ENCODE measurements at regions not wholly inside any gene's neighbourhood (a gene's known extent, or its start where the extent isn't known, plus 50 kb on each side); places are given as distances from the start of the nearest gene placed in this dataset.

DNA sequence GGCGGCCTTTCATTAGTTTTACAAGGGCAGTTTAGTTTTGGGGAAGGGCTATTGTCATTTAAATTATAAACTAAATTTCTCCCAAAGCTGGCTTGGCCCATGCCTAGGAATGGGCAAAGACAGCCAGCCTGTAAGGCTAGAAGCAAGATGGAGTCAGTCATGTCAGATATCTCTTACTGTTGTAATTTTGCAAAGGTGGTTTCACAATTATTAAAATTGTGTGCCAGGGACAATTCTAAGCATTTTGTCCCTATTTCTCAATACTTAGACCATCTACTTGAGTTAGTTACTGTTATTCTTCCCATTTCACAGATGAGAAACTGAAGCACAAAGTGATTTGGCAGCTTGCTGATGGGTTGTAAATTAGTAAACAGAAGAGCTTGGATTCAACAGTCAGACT is 467.7 kb upstream of the GOT2 start:
- Histone ChIP-seq H3K27ac (ENCODE audit: low read length) (no peak overlapping the region), H3K4me3 (ENCODE audit: low read length in 2 of 2) (no peak overlapping the region)

DNA sequence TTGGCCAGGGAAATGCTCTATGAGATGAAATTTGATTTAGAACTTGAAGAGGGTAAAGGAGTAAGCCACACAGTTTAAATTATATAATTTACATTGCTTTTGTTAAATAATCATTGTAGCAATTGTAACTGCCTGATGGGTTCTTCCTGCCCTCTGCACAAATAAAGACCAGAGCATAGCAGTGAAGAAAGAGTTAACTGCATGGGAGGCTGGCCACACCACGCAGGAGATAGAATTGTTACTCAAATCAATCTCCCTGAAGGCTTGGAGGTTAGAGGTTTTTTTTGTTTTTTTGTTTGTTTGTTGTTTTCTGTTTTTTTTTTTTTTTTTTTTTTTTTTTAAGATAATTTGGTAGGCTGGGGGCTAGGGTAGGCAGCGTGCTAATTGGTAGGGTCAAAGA is 467.0 kb upstream of the GOT2 start:
- H3K27me3 ChIP-seq (ENCODE audit: control insufficient read depth in 1 of 2, insufficient read depth in 2 of 2, low read length in 2 of 2), result no peaks in the 10 kb centered on the region
- no peaks in the 10 kb centered on the region for H3K9me3 ChIP-seq (ENCODE audit: control insufficient read depth in 2 of 2, low read length in 2 of 2)
- no peak overlapping the region for H3K4me3 ChIP-seq (ENCODE audit: low read length in 2 of 2)
- H3K9ac ChIP-seq (ENCODE audit: low read length in 2 of 2), result no peak overlapping the region
- no peak overlapping the region for H3K27ac ChIP-seq (ENCODE audit: low read length)
- H3K4me1 ChIP-seq (ENCODE audit: control insufficient read depth, insufficient read depth, low read length), result no peaks in the 10 kb centered on the region
- H3K36me3 ChIP-seq (ENCODE audit: control insufficient read depth in 2 of 2, insufficient read depth in 2 of 2, low read length in 2 of 2), result no peaks in the 10 kb centered on the region

More for the DNA sequence above, 467.7 kb upstream of the GOT2 start:
- H3K4me1 ChIP-seq (ENCODE audit: control insufficient read depth, insufficient read depth, low read length), result no peaks in the 10 kb centered on the region
- no peaks in the 10 kb centered on the region for H3K9me3 ChIP-seq (ENCODE audit: control insufficient read depth in 2 of 2, low read length in 2 of 2)
- H3K9ac ChIP-seq (ENCODE audit: low read length in 2 of 2), result no peak overlapping the region
- H3K27me3 ChIP-seq (ENCODE audit: control insufficient read depth in 1 of 2, insufficient read depth in 2 of 2, low read length in 2 of 2), result no peaks in the 10 kb centered on the region
- H3K36me3 ChIP-seq (ENCODE audit: control insufficient read depth in 2 of 2, insufficient read depth in 2 of 2, low read length in 2 of 2), result no peaks in the 10 kb centered on the region

DNA sequence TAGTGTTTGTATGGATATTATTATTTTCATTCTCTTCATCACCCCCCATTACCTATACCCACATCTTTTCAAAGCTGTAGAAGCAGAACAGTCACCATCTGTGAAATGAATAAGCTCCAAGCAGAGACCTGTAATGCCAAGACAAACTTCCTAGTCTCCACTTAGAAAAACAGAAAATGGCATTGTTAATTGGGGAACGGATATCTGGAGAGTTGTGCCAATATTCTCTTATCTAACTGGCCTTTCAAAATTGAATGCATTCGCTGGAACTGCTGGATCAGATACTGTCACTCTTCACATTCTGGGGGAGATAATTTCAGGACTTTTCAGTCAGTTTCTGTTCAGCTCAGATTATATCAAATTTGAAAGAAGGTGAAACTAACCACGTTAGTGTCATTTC is 464.4 kb upstream of the GOT2 start:
- Histone ChIP-seq H3K36me3 (ENCODE audit: control insufficient read depth in 2 of 2, insufficient read depth in 2 of 2, low read length in 2 of 2) (no peaks in the 10 kb centered on the region), H3K4me1 (ENCODE audit: control insufficient read depth, insufficient read depth, low read length) (no peaks in the 10 kb centered on the region), H3K4me3 (ENCODE audit: low read length in 2 of 2) (no peak overlapping the region), H3K27me3 (ENCODE audit: control insufficient read depth in 1 of 2, insufficient read depth in 2 of 2, low read length in 2 of 2) (no peaks in the 10 kb centered on the region), H3K27ac (ENCODE audit: low read length) (no peak overlapping the region), H3K9ac (ENCODE audit: low read length in 2 of 2) (no peak overlapping the region), H3K9me3 (ENCODE audit: control insufficient read depth in 2 of 2, low read length in 2 of 2) (peaks cover 0 to 2% of the 10 kb centered on the region in 2 donors)

DNA sequence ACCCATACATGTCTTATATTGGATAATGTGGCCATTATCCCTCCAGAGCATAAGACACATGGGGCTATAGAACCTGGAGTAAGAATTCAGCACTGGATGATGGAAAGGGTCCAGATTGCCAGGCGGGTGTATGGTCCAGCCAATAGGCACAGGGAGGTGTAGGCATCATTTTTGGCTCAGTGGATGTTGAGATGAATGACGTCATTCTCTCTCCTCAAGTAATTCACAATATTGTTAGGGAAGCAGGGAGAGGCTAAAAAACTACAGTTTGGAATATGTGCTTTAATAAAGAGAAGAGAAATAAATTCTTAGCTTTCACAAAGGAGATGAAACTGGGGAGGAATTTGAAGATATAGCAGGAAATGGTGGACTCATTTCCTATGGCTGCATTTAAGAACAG is 461.1 kb upstream of the GOT2 start:
- Histone ChIP-seq H3K9me3 (ENCODE audit: control insufficient read depth in 2 of 2, low read length in 2 of 2) (peaks cover 0 to 2% of the 10 kb centered on the region in 2 donors), H3K4me3 (ENCODE audit: low read length in 2 of 2) (no peak overlapping the region), H3K36me3 (ENCODE audit: control insufficient read depth in 2 of 2, insufficient read depth in 2 of 2, low read length in 2 of 2) (no peaks in the 10 kb centered on the region), H3K27ac (ENCODE audit: low read length) (no peak overlapping the region), H3K27me3 (ENCODE audit: control insufficient read depth in 1 of 2, insufficient read depth in 2 of 2, low read length in 2 of 2) (no peaks in the 10 kb centered on the region), H3K9ac (ENCODE audit: low read length in 2 of 2) (no peak overlapping the region), H3K4me1 (ENCODE audit: control insufficient read depth, insufficient read depth, low read length) (no peaks in the 10 kb centered on the region)

DNA sequence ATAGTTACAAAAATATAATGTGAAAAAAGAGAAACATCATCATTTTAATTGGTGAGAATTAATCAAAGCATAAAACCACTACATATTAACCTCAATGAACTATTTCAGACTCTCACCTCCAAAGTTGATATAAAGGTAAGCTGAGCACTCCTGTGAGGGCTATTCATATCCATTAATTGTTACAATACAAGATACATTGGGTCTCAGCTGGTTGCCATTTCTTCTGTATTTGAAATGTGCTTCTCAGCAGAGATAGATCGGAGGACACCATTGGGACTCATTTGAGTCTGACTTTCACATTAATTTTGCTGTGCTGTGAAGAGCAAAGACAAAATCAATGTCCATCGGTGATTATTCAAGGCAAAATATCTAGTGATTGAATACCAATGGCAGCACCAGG is 459.5 kb upstream of the GOT2 start:
- Histone ChIP-seq H3K27ac (ENCODE audit: low read length) (no peak overlapping the region), H3K4me1 (ENCODE audit: control insufficient read depth, insufficient read depth, low read length) (no peaks in the 10 kb centered on the region), H3K9ac (ENCODE audit: low read length in 2 of 2) (no peak overlapping the region)

DNA sequence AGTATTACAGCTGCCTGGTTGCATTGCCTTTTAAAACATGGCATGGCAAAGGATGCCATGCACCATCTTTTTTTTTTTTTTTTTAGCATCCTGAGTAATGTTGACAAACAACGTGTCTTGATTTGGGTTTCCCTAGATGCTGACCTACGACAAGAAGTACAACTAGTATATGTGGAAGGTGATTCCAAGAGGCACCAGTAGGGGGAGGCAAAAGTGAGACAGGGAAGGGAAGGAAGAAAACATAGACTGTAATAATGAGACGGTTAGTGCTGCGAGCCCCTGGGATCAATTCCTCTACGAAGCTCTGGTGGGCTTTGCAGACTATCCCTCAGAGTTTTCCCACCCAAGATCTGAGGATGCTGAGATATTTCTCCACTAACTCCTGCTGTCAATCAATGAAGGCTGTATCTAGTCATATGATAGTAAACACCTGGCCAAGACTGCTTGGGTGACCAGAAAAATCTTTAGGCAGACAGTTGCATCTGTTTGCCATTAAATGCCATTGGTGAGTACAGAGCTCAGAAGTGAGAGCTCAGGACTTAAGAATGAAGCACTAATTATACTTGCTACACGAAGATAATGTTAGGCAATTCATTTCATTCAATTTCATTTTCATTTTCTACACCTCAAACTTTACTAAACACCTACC is 458.6 kb upstream of the GOT2 start:
- Histone ChIP-seq H3K27me3 (ENCODE audit: control insufficient read depth in 1 of 2, insufficient read depth in 2 of 2, low read length in 2 of 2) (no peaks in the 10 kb centered on the region), H3K9me3 (ENCODE audit: control insufficient read depth in 2 of 2, low read length in 2 of 2) (peaks cover 0 to 2% of the 10 kb centered on the region in 2 donors), H3K9ac (ENCODE audit: low read length in 2 of 2) (no peak overlapping the region), H3K4me3 (ENCODE audit: low read length in 2 of 2) (no peak overlapping the region), H3K36me3 (ENCODE audit: control insufficient read depth in 2 of 2, insufficient read depth in 2 of 2, low read length in 2 of 2) (no peaks in the 10 kb centered on the region), H3K4me1 (ENCODE audit: control insufficient read depth, insufficient read depth, low read length) (no peaks in the 10 kb centered on the region), H3K27ac (ENCODE audit: low read length) (no peak overlapping the region)

More for the DNA sequence above, 459.5 kb upstream of the GOT2 start:
- Histone ChIP-seq H3K9me3 (ENCODE audit: control insufficient read depth in 2 of 2, low read length in 2 of 2) (peaks cover 0 to 2% of the 10 kb centered on the region in 2 donors), H3K36me3 (ENCODE audit: control insufficient read depth in 2 of 2, insufficient read depth in 2 of 2, low read length in 2 of 2) (no peaks in the 10 kb centered on the region), H3K4me3 (ENCODE audit: low read length in 2 of 2) (no peak overlapping the region), H3K27me3 (ENCODE audit: control insufficient read depth in 1 of 2, insufficient read depth in 2 of 2, low read length in 2 of 2) (no peaks in the 10 kb centered on the region)

DNA sequence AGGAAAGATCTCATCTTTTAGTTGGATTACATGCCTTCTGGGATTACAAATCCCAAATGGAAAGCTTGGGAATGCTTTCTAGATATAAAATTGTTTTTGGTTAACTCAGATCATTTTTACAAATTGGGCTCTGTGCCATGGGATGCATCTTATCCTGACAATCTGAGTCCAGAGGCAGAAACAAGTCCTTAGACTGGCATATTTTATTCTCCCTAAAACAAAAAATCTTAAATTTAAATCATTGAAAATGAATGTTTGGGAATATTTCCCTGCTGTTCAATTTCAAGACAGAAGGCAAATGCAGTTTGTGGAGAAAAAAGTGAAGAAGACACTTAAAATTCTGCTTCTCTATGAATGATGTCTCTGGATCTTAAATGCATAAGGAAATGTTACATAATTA is 456.6 kb upstream of the GOT2 start:
- Histone ChIP-seq H3K4me3 (ENCODE audit: low read length in 2 of 2) (no peak overlapping the region), H3K36me3 (ENCODE audit: control insufficient read depth in 2 of 2, insufficient read depth in 2 of 2, low read length in 2 of 2) (no peaks in the 10 kb centered on the region), H3K4me1 (ENCODE audit: control insufficient read depth, insufficient read depth, low read length) (no peaks in the 10 kb centered on the region), H3K27me3 (ENCODE audit: control insufficient read depth in 1 of 2, insufficient read depth in 2 of 2, low read length in 2 of 2) (no peaks in the 10 kb centered on the region), H3K9ac (ENCODE audit: low read length in 2 of 2) (no peak overlapping the region), H3K27ac (ENCODE audit: low read length) (no peak overlapping the region), H3K9me3 (ENCODE audit: control insufficient read depth in 2 of 2, low read length in 2 of 2) (peaks cover 0 to 2% of the 10 kb centered on the region in 2 donors)

DNA sequence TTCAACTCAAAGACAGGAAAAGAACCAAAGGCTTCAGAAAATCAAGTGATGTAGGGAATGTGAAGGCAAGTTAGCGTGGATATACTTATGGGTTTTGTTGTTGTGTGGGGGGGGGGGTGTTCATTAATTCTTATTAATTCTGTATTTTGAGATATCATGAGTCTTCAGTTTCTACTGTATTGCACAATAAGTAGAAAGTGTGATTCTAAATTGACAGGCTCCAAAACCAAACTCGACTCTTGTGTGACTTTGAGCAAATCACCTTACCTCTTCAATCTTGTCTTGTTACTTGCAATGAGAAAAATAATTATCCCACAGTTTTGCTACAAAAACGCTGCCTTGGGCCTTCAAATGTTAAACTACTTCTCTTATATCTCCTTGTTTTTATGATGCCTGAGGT is 453.9 kb upstream of the GOT2 start:
- Histone ChIP-seq H3K36me3 (ENCODE audit: control insufficient read depth in 2 of 2, insufficient read depth in 2 of 2, low read length in 2 of 2) (no peaks in the 10 kb centered on the region), H3K27me3 (ENCODE audit: control insufficient read depth in 1 of 2, insufficient read depth in 2 of 2, low read length in 2 of 2) (no peaks in the 10 kb centered on the region), H3K9ac (ENCODE audit: low read length in 2 of 2) (no peak overlapping the region), H3K9me3 (ENCODE audit: control insufficient read depth in 2 of 2, low read length in 2 of 2) (peaks cover 0 to 5% of the 10 kb centered on the region in 2 donors), H3K27ac (ENCODE audit: low read length) (no peak overlapping the region), H3K4me3 (ENCODE audit: low read length in 2 of 2) (no peak overlapping the region), H3K4me1 (ENCODE audit: control insufficient read depth, insufficient read depth, low read length) (no peaks in the 10 kb centered on the region)

DNA sequence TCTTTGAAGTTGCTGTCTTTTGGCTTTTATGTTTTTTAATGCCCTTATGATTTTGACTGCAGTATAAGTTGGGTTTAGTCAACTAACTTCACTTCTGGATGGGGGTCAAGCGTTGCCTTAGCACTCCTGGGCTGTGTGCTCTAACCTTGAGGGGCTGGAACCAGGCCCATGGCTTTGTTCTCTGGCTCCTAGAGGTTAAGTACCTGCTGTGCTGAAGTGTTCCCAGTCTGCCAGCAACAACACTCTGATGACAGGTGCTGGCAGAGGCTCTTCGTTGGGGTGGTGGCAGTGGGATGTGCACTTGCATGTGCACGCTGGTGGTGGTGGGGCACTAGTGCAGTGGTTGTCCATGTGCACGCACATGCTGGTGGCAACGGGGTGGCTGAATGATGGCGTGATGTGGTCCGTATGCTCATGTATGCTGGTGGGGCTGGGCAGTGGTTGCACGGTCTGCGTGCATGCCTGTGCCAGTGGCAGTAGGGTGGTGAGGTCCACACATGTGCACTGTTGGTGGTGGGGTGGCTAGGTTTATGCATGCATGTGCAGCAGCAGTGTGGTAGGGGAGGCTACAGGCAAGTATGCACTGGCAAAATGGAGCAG is 447.8 kb upstream of the GOT2 start:
- H3K9ac ChIP-seq (ENCODE audit: low read length in 2 of 2), result no peak overlapping the region
- H3K27me3 ChIP-seq (ENCODE audit: control insufficient read depth in 1 of 2, insufficient read depth in 2 of 2, low read length in 2 of 2), result no peaks in the 10 kb centered on the region
- peaks cover 0 to 5% of the 10 kb centered on the region in 2 donors for H3K9me3 ChIP-seq (ENCODE audit: control insufficient read depth in 2 of 2, low read length in 2 of 2)
- no peaks in the 10 kb centered on the region for H3K4me1 ChIP-seq (ENCODE audit: control insufficient read depth, insufficient read depth, low read length)
- no peaks in the 10 kb centered on the region for H3K36me3 ChIP-seq (ENCODE audit: control insufficient read depth in 2 of 2, insufficient read depth in 2 of 2, low read length in 2 of 2)
- H3K4me3 ChIP-seq (ENCODE audit: low read length in 2 of 2), result no peak overlapping the region
- H3K27ac ChIP-seq (ENCODE audit: low read length), result no peak overlapping the region

DNA sequence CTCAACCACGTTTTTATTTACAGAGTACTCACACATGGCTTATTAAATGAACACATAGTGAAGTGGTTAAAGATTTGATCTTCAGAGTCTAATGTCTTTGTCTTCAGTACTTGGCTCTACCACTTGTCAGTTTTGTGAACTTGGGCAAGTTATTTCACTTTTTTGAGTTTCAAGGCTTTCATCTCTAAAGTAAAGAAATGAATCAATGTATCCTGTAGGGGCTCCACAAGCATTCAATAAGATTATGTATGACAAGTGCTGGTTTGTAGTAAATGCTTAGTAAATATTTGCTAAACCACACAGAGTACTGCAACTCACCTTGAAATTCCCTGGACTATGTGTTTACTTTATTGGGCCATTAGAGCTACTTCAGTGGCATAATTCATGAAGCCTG is 446.0 kb upstream of the GOT2 start:
- peaks cover 0 to 5% of the 10 kb centered on the region in 2 donors for H3K9me3 ChIP-seq (ENCODE audit: control insufficient read depth in 2 of 2, low read length in 2 of 2)
- H3K9ac ChIP-seq (ENCODE audit: low read length in 2 of 2), result no peak overlapping the region
- no peak overlapping the region for H3K27ac ChIP-seq (ENCODE audit: low read length)
- H3K27me3 ChIP-seq (ENCODE audit: control insufficient read depth in 1 of 2, insufficient read depth in 2 of 2, low read length in 2 of 2), result no peaks in the 10 kb centered on the region
- no peaks in the 10 kb centered on the region for H3K36me3 ChIP-seq (ENCODE audit: control insufficient read depth in 2 of 2, insufficient read depth in 2 of 2, low read length in 2 of 2)
- H3K4me1 ChIP-seq (ENCODE audit: control insufficient read depth, insufficient read depth, low read length), result no peaks in the 10 kb centered on the region
- no peak overlapping the region for H3K4me3 ChIP-seq (ENCODE audit: low read length in 2 of 2)

DNA sequence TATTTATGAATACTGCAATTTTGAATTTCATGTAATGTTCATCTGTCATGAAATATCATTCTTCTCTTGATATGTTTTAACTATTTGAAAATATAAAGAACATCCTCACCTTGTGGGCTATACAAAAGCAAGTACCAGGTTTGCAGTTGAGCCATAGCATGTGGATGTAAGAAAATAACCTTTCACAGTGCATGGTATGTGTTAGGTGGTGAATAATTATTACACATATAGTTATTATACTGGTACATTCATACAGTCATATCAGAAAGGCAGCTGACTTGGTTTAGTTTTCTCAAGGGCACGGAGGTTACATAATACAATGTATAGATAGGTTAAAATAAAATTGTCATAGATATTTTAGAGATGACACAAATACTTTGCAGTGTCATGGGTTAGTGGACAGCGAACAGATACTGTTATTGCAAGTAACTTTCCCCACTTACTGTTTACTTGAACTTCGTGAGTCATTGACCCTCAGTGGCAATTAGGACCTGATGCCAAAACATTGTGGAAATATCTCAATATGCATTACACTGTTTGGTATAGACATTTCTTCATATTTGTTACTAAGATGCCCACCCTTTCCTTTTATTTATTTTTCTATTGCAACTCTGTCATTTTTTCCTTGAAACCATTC is 445.4 kb upstream of the GOT2 start:
- Histone ChIP-seq H3K36me3 (ENCODE audit: control insufficient read depth in 2 of 2, insufficient read depth in 2 of 2, low read length in 2 of 2) (no peaks in the 10 kb centered on the region), H3K9me3 (ENCODE audit: control insufficient read depth in 2 of 2, low read length in 2 of 2) (peaks cover 0 to 1% of the 10 kb centered on the region in 2 donors), H3K27me3 (ENCODE audit: control insufficient read depth in 1 of 2, insufficient read depth in 2 of 2, low read length in 2 of 2) (no peaks in the 10 kb centered on the region), H3K9ac (ENCODE audit: low read length in 2 of 2) (no peak overlapping the region), H3K4me1 (ENCODE audit: control insufficient read depth, insufficient read depth, low read length) (no peaks in the 10 kb centered on the region), H3K4me3 (ENCODE audit: low read length in 2 of 2) (no peak overlapping the region), H3K27ac (ENCODE audit: low read length) (no peak overlapping the region)
